GM23338 (cell line): ENCODE measurements at regions not wholly inside any gene's neighbourhood (a gene's known extent, or its start where the extent isn't known, plus 50 kb on each side); places are given as distances from the start of the nearest gene placed in this dataset.
A peak's percentile ranks its signal among the peaks of the same experiment; 100 is the strongest.

Experiments used
- ATAC-seq: fragments of 200-7000 bp; cut with Tn5 transposase; 3 replicates; pipeline ENCODE4 v1.9.1; 2020
- DNase-seq: peaks from one replicate; pipeline ENCODE4 v3.0.0-alpha.2; 2015; ENCODE audit warnings: low spot score
- H2AFZ ChIP-seq: fragments of 200-600 bp; sonication (generic); 2 replicates; pipeline ENCODE4 v1.8.0; 2016; ENCODE audit warnings: antibody characterized with exemption, mild to moderate bottlenecking, moderate library complexity
- H3F3A ChIP-seq: fragments of 200-600 bp; sonication (generic); replicated peaks from 2 replicates; pipeline ENCODE4 v1.8.0; 2017; ENCODE audit warnings: antibody characterized with exemption, mixed run types, low read depth
- H3K27ac ChIP-seq: fragments of 200-600 bp; sonication (generic); 2 replicates; pipeline ENCODE4 v1.6.1; 2016; ENCODE audit warnings: low read depth
- H3K27me3 ChIP-seq: fragments of 200-600 bp; sonication (generic); 2 replicates; pipeline ENCODE4 v1.8.0; 2016; ENCODE audit warnings: mild to moderate bottlenecking, mixed run types, moderate library complexity; ENCODE audit not compliant: insufficient read depth
- H3K36me3 ChIP-seq: fragments of 200-600 bp; sonication (generic); 2 replicates; pipeline ENCODE4 v1.8.0; 2016; ENCODE audit warnings: mild to moderate bottlenecking; ENCODE audit not compliant: insufficient read depth
- H3K4me1 ChIP-seq: fragments of 200-600 bp; sonication (generic); 2 replicates; pipeline ENCODE4 v1.8.0; 2016; ENCODE audit warnings: mild to moderate bottlenecking, moderate library complexity; ENCODE audit not compliant: insufficient read depth
- H3K4me2 ChIP-seq: fragments of 200-600 bp; sonication (generic); 2 replicates; pipeline ENCODE4 v1.7.1; 2017; ENCODE audit warnings: mixed run types
- H3K4me3 ChIP-seq: fragments of 200-600 bp; sonication (generic); 2 replicates; pipeline ENCODE4 v1.6.1; 2016; ENCODE audit warnings: mixed run types
- H3K79me2 ChIP-seq: fragments of 200-600 bp; sonication (generic); replicated peaks from 2 replicates; pipeline ENCODE4 v1.8.0; 2017; ENCODE audit warnings: mild to moderate bottlenecking; ENCODE audit not compliant: insufficient read depth
- H3K9me2 ChIP-seq: fragments of 200-600 bp; sonication (generic); 2 replicates; pipeline ENCODE4 v1.8.0; 2017; ENCODE audit not compliant: insufficient read depth
- H4K20me1 ChIP-seq: fragments of 200-600 bp; sonication (generic); replicated peaks from 2 replicates; pipeline ENCODE4 v1.8.0; 2017; ENCODE audit warnings: mild to moderate bottlenecking; ENCODE audit not compliant: insufficient read depth
- H3K27ac Mint-ChIP-seq: 2 replicates; pipeline ENCODE4 v1.8.0; 2020; ENCODE audit warnings: inconsistent platforms, mild to moderate bottlenecking, moderate library complexity, mixed read lengths
- H3K27me3 Mint-ChIP-seq: 3 replicates; pipeline ENCODE4 v1.8.0; 2022; ENCODE audit warnings: low read depth, mild to moderate bottlenecking, moderate library complexity, mixed read lengths, inconsistent platforms; ENCODE audit not compliant: insufficient read depth, poor library complexity
- H3K36me3 Mint-ChIP-seq: 3 replicates; pipeline ENCODE4 v1.8.0; 2021; ENCODE audit warnings: low read depth, mild to moderate bottlenecking, inconsistent platforms, moderate library complexity, mixed read lengths
- H3K4me1 Mint-ChIP-seq: 3 replicates; pipeline ENCODE4 v1.8.0; 2020; ENCODE audit warnings: mild to moderate bottlenecking, inconsistent platforms, mixed read lengths
- H3K4me3 Mint-ChIP-seq: 3 replicates; pipeline ENCODE4 v1.8.0; 2021; ENCODE audit warnings: moderate library complexity, mild to moderate bottlenecking, inconsistent platforms, mixed read lengths
- H3K9me3 Mint-ChIP-seq: 3 replicates; pipeline ENCODE4 v1.8.0; 2020; ENCODE audit warnings: moderate library complexity, mild to moderate bottlenecking, inconsistent platforms, mixed read lengths
- CREB1 ChIP-seq: fragments of 250-450 bp; sonication (Bioruptor Pico); IDR thresholded peaks from 2 replicates; pipeline ENCODE4 v1.5.0; 2020; ENCODE audit warnings: low read depth, mild to moderate bottlenecking, moderate library complexity
- CTCF ChIP-seq, 2 experiments: fragments of 200-600 bp in 1 of 2; sonication (generic) in 1 of 2; conservative IDR thresholded peaks; 2 replicates each; pipeline versions ENCODE4 v1.5.1 to v1.6.1; 2016 to 2017; ENCODE audit warnings: antibody characterized with exemption in 2 of 2, low read depth in 2 of 2, mild to moderate bottlenecking in 2 of 2, moderate library complexity in 1 of 2
- EZH2 ChIP-seq: fragments of 200-600 bp; sonication (generic); IDR thresholded peaks from one replicate; pipeline ENCODE4 v1.8.0; 2017; ENCODE audit warnings: antibody characterized with exemption, mild to moderate bottlenecking, low read depth; ENCODE audit not compliant: unreplicated experiment
- EZH2phosphoT487 ChIP-seq: fragments of 200-600 bp; sonication (generic); IDR thresholded peaks from one replicate; pipeline ENCODE4 v1.8.1; 2018; ENCODE audit warnings: antibody characterized with exemption; ENCODE audit not compliant: unreplicated experiment
- JUNB ChIP-seq: IDR thresholded peaks from one replicate; pipeline ENCODE4 v1.6.1; 2016; ENCODE audit warnings: antibody characterized with exemption; ENCODE audit not compliant: unreplicated experiment
- NANOG ChIP-seq: IDR thresholded peaks from 2 replicates; pipeline ENCODE4 v1.6.1; 2016; ENCODE audit warnings: antibody characterized with exemption, borderline replicate concordance
- POLR2AphosphoS5 ChIP-seq: IDR thresholded peaks from 2 replicates; pipeline ENCODE4 v1.6.1; 2016; ENCODE audit warnings: antibody characterized with exemption, low read depth
- REST ChIP-seq: IDR thresholded peaks from one replicate; pipeline ENCODE4 v1.6.1; 2018; ENCODE audit warnings: antibody characterized with exemption; ENCODE audit not compliant: unreplicated experiment
- STAT1 ChIP-seq: IDR thresholded peaks from one replicate; pipeline ENCODE4 v1.6.1; 2016; ENCODE audit warnings: antibody characterized with exemption; ENCODE audit not compliant: unreplicated experiment
- ZNF114 ChIP-seq: fragments of 250-450 bp; sonication (Bioruptor Pico); IDR thresholded peaks from 2 replicates; pipeline ENCODE4 v1.5.0; 2020; ENCODE audit warnings: mild to moderate bottlenecking, moderate library complexity
- ZNF331 ChIP-seq: fragments of 250-450 bp; sonication (Bioruptor Pico); IDR thresholded peaks from 2 replicates; pipeline ENCODE4 v1.5.0; 2020; ENCODE audit warnings: low read depth, mild to moderate bottlenecking, moderate library complexity
- ZNF462 ChIP-seq: fragments of 250-450 bp; sonication (Bioruptor Pico); IDR thresholded peaks from 2 replicates; pipeline ENCODE4 v1.5.0; 2020; ENCODE audit warnings: mild to moderate bottlenecking, moderate library complexity
- TF ChIP-seq, protein P1 (sequence below): IDR thresholded peaks from 2 replicates; pipeline ENCODE4 v1.6.1; 2016; ENCODE audit warnings: antibody characterized with exemption

DNA sequence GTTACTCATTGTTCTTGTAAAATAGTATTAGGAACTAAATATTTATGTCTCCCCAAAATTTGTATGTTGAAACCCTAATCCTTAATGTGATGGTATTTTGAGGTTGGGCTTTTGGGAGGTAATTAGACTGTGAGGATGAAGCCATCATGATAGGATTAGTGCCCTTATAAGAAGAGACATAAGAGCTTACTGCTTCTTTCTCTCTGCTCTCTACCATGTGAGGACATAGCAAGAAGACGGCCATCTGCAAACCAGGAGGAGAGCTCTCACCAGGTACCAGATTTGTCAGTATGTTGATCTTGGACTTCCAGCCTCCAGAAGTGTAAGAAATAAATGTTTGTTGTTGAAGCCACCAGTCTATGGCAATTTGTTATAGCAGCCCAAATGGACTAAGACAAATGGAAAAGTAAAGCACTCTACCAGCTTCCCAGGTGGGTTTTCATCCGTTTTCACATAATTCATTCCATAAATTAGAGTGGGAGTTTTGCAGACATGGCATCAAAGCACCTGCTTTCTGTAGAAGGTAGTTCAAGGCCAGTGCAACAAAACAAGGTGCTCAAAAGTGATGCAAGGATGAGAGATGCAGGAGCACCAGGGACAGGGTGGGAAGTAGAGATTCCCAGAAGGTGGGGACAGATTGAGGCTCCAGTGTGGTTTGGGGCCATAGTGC is 70.7 kb downstream of the MYCN start:
- Histone ChIP-seq H2AFZ (no peak overlapping the region), H3K79me2 (no peaks in the 10 kb centered on the region)
- H3K4me3 Mint-ChIP-seq = no peak overlapping the region

More for the DNA sequence above, 70.7 kb downstream of the MYCN start:
- H3K4me1 ChIP-seq = peaks cover 42% of the 10 kb centered on the region
- H3K4me2 ChIP-seq = 0 out of 2 replicates have a peak overlapping the region, but pooled peaks have one; percentile 38
- Mint-ChIP-seq H3K27ac (no peak overlapping the region), H3K9me3 (no peaks in the 10 kb centered on the region), H3K4me1 (peaks cover 40% of the 10 kb centered on the region), H3K36me3 (no peaks in the 10 kb centered on the region), H3K27me3 (peaks cover 15% of the 10 kb centered on the region)
- no peak for DNase-seq
- H4K20me1 ChIP-seq = no peaks in the 10 kb centered on the region
- H3K36me3 ChIP-seq = no peaks in the 10 kb centered on the region
- no peaks in the 10 kb centered on the region for H3K27me3 ChIP-seq
- TF ChIP-seq POLR2AphosphoS5 = no peak
- no peak for TF ChIP-seq NANOG
- TF ChIP-seq EZH2 = no peak
- TF ChIP-seq EZH2phosphoT487 = no peak
- no peak for TF ChIP-seq ZNF114 (CRISPR knock-in tag)
- no peak for TF ChIP-seq REST
- TF ChIP-seq JUNB = no peak
- TF ChIP-seq ZNF462 (CRISPR knock-in tag) = no peak
- no peak for TF ChIP-seq CREB1 (CRISPR knock-in tag)
- TF ChIP-seq STAT1 = no peak
- TF ChIP-seq, protein P1, sequence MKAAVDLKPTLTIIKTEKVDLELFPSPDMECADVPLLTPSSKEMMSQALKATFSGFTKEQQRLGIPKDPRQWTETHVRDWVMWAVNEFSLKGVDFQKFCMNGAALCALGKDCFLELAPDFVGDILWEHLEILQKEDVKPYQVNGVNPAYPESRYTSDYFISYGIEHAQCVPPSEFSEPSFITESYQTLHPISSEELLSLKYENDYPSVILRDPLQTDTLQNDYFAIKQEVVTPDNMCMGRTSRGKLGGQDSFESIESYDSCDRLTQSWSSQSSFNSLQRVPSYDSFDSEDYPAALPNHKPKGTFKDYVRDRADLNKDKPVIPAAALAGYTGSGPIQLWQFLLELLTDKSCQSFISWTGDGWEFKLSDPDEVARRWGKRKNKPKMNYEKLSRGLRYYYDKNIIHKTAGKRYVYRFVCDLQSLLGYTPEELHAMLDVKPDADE = no peak
- TF ChIP-seq ZNF331 = no peak
- no peak for TF ChIP-seq CTCF (conservative IDR thresholded peaks at IDR 0.05; ENCODE audit: low read depth in 2 of 2)
- H3K9me2 ChIP-seq = 0 out of 2 replicates have a peak, but pooled peaks cover 22% of the 10 kb centered on the region
- ATAC-seq = no peak
- H3K4me3 ChIP-seq = no peak overlapping the region
- no peak overlapping the region for H3K27ac ChIP-seq
- peaks cover 20% of the 10 kb centered on the region for H3F3A ChIP-seq
